Left ventricle myocardium inferior (tissue), 1 donor: ENCODE measurements at regions not wholly inside any gene's neighbourhood (a gene's known extent, or its start where the extent isn't known, plus 50 kb on each side); places are given as distances from the start of the nearest gene placed in this dataset.

Experiments
- DNase-seq: peaks from one replicate; pipeline ENCODE4 v3.0.0-alpha.2; 2020
- H3K27ac ChIP-seq: fragments of 200-600 bp; replicated peaks from 2 replicates; pipeline ENCODE4 v1.8.0; 2021
- H3K27me3 ChIP-seq: fragments of 200-600 bp; 2 replicates; pipeline ENCODE4 v1.8.0; 2021; ENCODE audit warnings: low read depth
- H3K36me3 ChIP-seq: fragments of 200-600 bp; 2 replicates; pipeline ENCODE4 v1.8.0; 2021
- H3K4me1 ChIP-seq: fragments of 200-600 bp; 2 replicates; pipeline ENCODE4 v1.8.0; 2021
- H3K4me3 ChIP-seq: fragments of 200-600 bp; 2 replicates; pipeline ENCODE4 v1.8.0; 2021; ENCODE audit warnings: mild to moderate bottlenecking, moderate library complexity
- H3K9me3 ChIP-seq: fragments of 200-600 bp; replicated peaks from 2 replicates; pipeline ENCODE4 v1.8.0; 2021
- CTCF ChIP-seq: fragments of 200-600 bp; IDR thresholded peaks from 2 replicates; pipeline ENCODE4 v1.8.0; 2021; ENCODE audit warnings: antibody characterized with exemption, mild to moderate bottlenecking, borderline replicate concordance
- intact Hi-C: fragments of 100-400 bp; cut with micrococcal nuclease; formaldehyde crosslinking; loops from one replicate; pipeline ENCODE4 v1.11.0; 2022
- donor health status: DM: no; HTN: yes; CAD: no; lungs with severe emphysema.

GRCh38 chr6:120116343-120116742 is 766.8 kb upstream of the MAN1A1 start:
- Histone ChIP-seq H3K4me3 (no peak overlapping the region), H3K27me3 (no peaks in the 10 kb centered on the region), H3K27ac (no peak overlapping the region), H3K9me3 (peaks cover 16% of the 10 kb centered on the region), H3K4me1 (no peaks in the 10 kb centered on the region), H3K36me3 (no peaks in the 10 kb centered on the region)
- intact Hi-C loops: no loop called here
- no peak for TF ChIP-seq CTCF
- DNase-seq: no peak

- no peak for DNase-seq
- no peak overlapping the region for H3K27ac ChIP-seq
- H3K4me3 ChIP-seq: no peak overlapping the region
- intact Hi-C loops: no loop called here
- H3K9me3 ChIP-seq: peaks cover 16% of the 10 kb centered on the region
- H3K4me1 ChIP-seq: no peaks in the 10 kb centered on the region
- no peaks in the 10 kb centered on the region for H3K36me3 ChIP-seq
- TF ChIP-seq CTCF: no peak
- no peaks in the 10 kb centered on the region for H3K27me3 ChIP-seq
Observed at GRCh38 chr6:120112980-120113379, 763.4 kb upstream of the MAN1A1 start.

GRCh38 chr6:120111001-120111400 is 761.4 kb upstream of the MAN1A1 start:
- Histone ChIP-seq H3K36me3 (no peaks in the 10 kb centered on the region), H3K27ac (no peak overlapping the region), H3K4me3 (no peak overlapping the region), H3K27me3 (no peaks in the 10 kb centered on the region), H3K9me3 (peaks cover 19% of the 10 kb centered on the region), H3K4me1 (no peaks in the 10 kb centered on the region)
- no peak for DNase-seq
- no peak for TF ChIP-seq CTCF
- intact Hi-C loops: no loop called here

GRCh38 chr6:120108061-120108795 is 758.7 kb upstream of the MAN1A1 start:
- Histone ChIP-seq H3K27me3 (no peaks in the 10 kb centered on the region), H3K9me3 (peaks cover 22% of the 10 kb centered on the region), H3K36me3 (no peaks in the 10 kb centered on the region), H3K4me3 (no peak overlapping the region), H3K27ac (no peak overlapping the region), H3K4me1 (no peaks in the 10 kb centered on the region)
- intact Hi-C loops: no loop called here
- TF ChIP-seq CTCF: no peak
- DNase-seq: no peak

GRCh38 chr6:120103618-120104017 is 754.1 kb upstream of the MAN1A1 start:
- Histone ChIP-seq H3K9me3 (peaks cover 6% of the 10 kb centered on the region), H3K4me1 (no peaks in the 10 kb centered on the region), H3K36me3 (no peaks in the 10 kb centered on the region), H3K27me3 (no peaks in the 10 kb centered on the region), H3K27ac (no peak overlapping the region), H3K4me3 (no peak overlapping the region)
- no peak for DNase-seq
- intact Hi-C loops: no loop called here
- no peak for TF ChIP-seq CTCF
